ENCODE measurements at regions not wholly inside any gene's neighbourhood (a gene's known extent, or its start where the extent isn't known, plus 50 kb on each side); places are given as distances from the start of the nearest gene placed in this dataset.

- Histone ChIP-seq H3K4me2 (ENCODE audit: low read length) (no peak overlapping the region), H3K9me2 (ENCODE audit: insufficient read depth, low read length) (peaks cover 4% of the 10 kb centered on the region; the same call in 1 of the 2 replicates), H3K79me2 (ENCODE audit: insufficient read depth, low read depth, low read length) (no peaks in the 10 kb centered on the region), H3K27ac (ENCODE audit: low read depth, low read length, poor library complexity, severe bottlenecking) (no peak overlapping the region), H3K4me3 (ENCODE audit: low read depth, low read length, poor library complexity, severe bottlenecking) (no peak overlapping the region), H4K20me1 (ENCODE audit: insufficient read depth, low read length) (no peaks in the 10 kb centered on the region), H2AFZ (ENCODE audit: low read length) (no peak overlapping the region), H3K4me1 (ENCODE audit: insufficient read depth, low read length, poor library complexity, severe bottlenecking) (no peaks in the 10 kb centered on the region), H3K36me3 (ENCODE audit: insufficient read depth, low read length) (no peaks in the 10 kb centered on the region), H3K9me3 (ENCODE audit: low read length) (no peaks in the 10 kb centered on the region)
- TF ChIP-seq EZH2phosphoT487 (IDR thresholded peaks at IDR 0.05; ENCODE audit: borderline replicate concordance, low read depth, low read length) = no peak
- TF ChIP-seq CTCF (conservative IDR thresholded peaks at IDR 0.05; ENCODE audit: low read length) = no peak
- BruUV-seq (replicated peaks) = no TSS peak
- ChIA-PET POLR2A (interaction anchor here (0.7 kb wide), 1 partner anchor 9 kb away, joined by 3 read pairs; no protein-coding TSS in a partner anchor), CTCF (ENCODE audit: unreplicated experiment) (no interaction called here)
- DNase-seq (ENCODE audit: low spot score) = no peak
- intact Hi-C loops (cut with micrococcal nuclease; ENCODE audit: unreplicated experiment) = no loop called here
These were observed 280.1 kb downstream of the OTUD1 start for GRCh38 chr10:23718946-23719345.

DNA sequence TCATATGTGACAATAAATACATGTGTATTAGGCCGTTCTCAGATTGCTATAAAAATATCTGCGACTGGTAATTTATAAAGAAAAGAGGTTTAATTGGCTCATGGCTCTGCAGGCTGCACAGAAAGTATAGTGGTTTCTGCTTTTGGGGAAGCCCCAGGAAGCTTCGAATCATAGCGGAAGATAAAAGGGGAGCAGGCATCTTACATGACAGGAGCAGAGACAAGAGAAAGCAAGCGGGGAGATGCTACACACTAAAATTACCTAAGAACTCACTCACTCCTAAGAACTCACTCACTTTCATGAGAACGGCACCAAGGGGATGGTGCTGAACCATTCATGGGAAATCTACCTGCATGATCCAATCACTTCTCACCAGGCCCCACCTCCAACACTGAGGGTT is 284.9 kb downstream of the OTUD1 start:
- H3K4me1 ChIP-seq (ENCODE audit: insufficient read depth, low read length, poor library complexity, severe bottlenecking) = no peaks in the 10 kb centered on the region
- BruUV-seq (replicated peaks) = no TSS peak
- ChIA-PET CTCF (ENCODE audit: unreplicated experiment) (interaction anchor here (0.6 kb wide), 1 partner anchor 350 kb away, joined by 3 read pairs; no protein-coding TSS in a partner anchor), POLR2A (interaction anchor here (2.1 kb wide), 1 partner anchor 11 kb away, joined by 7 read pairs; no protein-coding TSS in a partner anchor)
- H3K79me2 ChIP-seq (ENCODE audit: insufficient read depth, low read depth, low read length) = no peaks in the 10 kb centered on the region
- no peaks in the 10 kb centered on the region for H4K20me1 ChIP-seq (ENCODE audit: insufficient read depth, low read length)
- TF ChIP-seq EZH2phosphoT487 (IDR thresholded peaks at IDR 0.05; ENCODE audit: borderline replicate concordance, low read depth, low read length) = no peak
- TF ChIP-seq CTCF (conservative IDR thresholded peaks at IDR 0.05; ENCODE audit: low read length) = no peak
- intact Hi-C loops (cut with micrococcal nuclease; ENCODE audit: unreplicated experiment) = no loop called here
- H3K4me3 ChIP-seq (ENCODE audit: low read depth, low read length, poor library complexity, severe bottlenecking) = no peak overlapping the region
- no peak for DNase-seq (ENCODE audit: low spot score)
- H2AFZ ChIP-seq (ENCODE audit: low read length) = no peak overlapping the region
- H3K36me3 ChIP-seq (ENCODE audit: insufficient read depth, low read length) = no peaks in the 10 kb centered on the region
- no peak overlapping the region for H3K27ac ChIP-seq (ENCODE audit: low read depth, low read length, poor library complexity, severe bottlenecking)
- H3K9me3 ChIP-seq (ENCODE audit: low read length) = no peaks in the 10 kb centered on the region
- no peaks in the 10 kb centered on the region for H3K9me2 ChIP-seq (ENCODE audit: insufficient read depth, low read length)
- no peak overlapping the region for H3K4me2 ChIP-seq (ENCODE audit: low read length)

DNA sequence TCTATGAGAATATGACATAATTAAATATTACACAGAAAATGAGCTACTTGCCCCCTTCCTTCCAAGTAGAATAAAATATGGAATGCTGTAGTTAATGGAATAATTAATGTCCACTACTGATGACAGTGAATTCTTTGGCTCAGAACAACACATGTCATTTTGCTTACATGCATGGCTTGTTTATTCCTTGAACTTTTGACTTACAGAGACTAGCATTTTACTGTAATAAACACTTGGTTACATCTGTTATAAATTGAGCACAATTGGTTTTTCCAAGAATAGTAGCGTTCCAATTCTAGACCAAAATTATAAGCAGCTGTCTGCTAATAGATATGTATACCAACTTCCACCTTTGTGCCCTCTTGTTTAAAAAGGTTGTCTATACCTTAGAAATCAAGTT is 286.7 kb downstream of the OTUD1 start:
- no TSS peak for BruUV-seq (replicated peaks)
- no peak overlapping the region for H3K27ac ChIP-seq (ENCODE audit: low read depth, low read length, poor library complexity, severe bottlenecking)
- H3K36me3 ChIP-seq (ENCODE audit: insufficient read depth, low read length) = no peaks in the 10 kb centered on the region
- no peaks in the 10 kb centered on the region for H3K79me2 ChIP-seq (ENCODE audit: insufficient read depth, low read depth, low read length)
- no peak for DNase-seq (ENCODE audit: low spot score)
- no peaks in the 10 kb centered on the region for H3K9me3 ChIP-seq (ENCODE audit: low read length)
- POLR2A ChIA-PET = no interaction called here
- no peak overlapping the region for H2AFZ ChIP-seq (ENCODE audit: low read length)
- H3K4me1 ChIP-seq (ENCODE audit: insufficient read depth, low read length, poor library complexity, severe bottlenecking) = no peaks in the 10 kb centered on the region
- H3K4me2 ChIP-seq (ENCODE audit: low read length) = no peak overlapping the region
- CTCF ChIA-PET (ENCODE audit: unreplicated experiment) = no interaction called here
- H4K20me1 ChIP-seq (ENCODE audit: insufficient read depth, low read length) = no peaks in the 10 kb centered on the region
- no peak overlapping the region for H3K4me3 ChIP-seq (ENCODE audit: low read depth, low read length, poor library complexity, severe bottlenecking)
- intact Hi-C loops (cut with micrococcal nuclease; ENCODE audit: unreplicated experiment) = no loop called here
- no peaks in the 10 kb centered on the region for H3K9me2 ChIP-seq (ENCODE audit: insufficient read depth, low read length)
- TF ChIP-seq CTCF (conservative IDR thresholded peaks at IDR 0.05; ENCODE audit: low read length) (no peak), EZH2phosphoT487 (IDR thresholded peaks at IDR 0.05; ENCODE audit: borderline replicate concordance, low read depth, low read length) (no peak)

All from OCI-LY7 (cell line).